Stimulated activated CD4-positive, alpha-beta T cell treated with anti-CD3 and anti-CD28 coated beads, Interleukin-15, amount 100 ng/mL, for 48 hours (primary cell): ENCODE measurements at regions not wholly inside any gene's neighbourhood (a gene's known extent, or its start where the extent isn't known, plus 50 kb on each side); places are given as distances from the start of the nearest gene placed in this dataset.
"Not testable (repeated sequence)": the region's sequence is repeated elsewhere in the genome, so short reads cannot be mapped to it uniquely, and the experiment has no call there.

Source experiments
- DNase-seq, 2 donors: peaks; one replicate each; pipeline ENCODE4 v3.0.0-alpha.2; 2020; ENCODE audit warnings: low read depth in 2 of 2

DNA sequence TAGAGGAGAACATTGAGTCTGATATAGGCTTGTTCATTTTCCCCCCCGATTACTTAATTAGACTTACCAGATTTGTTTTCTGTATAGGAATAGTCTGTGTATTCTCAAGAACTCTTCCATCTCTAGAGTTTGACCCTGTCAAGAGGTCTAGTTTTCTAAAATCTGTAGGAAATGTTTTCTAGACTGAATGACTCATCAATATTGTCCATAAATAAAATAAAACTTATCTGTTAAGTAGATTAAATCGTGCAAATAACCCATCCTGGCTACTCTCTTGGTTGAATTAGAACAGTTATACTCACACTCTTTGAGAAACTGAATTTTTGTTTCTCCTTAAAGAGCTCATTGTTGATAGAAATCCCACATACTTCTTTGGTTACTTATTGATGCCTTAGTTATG is 299.2 kb upstream of the CWC22 start:
- DNase-seq: no peak

DNA sequence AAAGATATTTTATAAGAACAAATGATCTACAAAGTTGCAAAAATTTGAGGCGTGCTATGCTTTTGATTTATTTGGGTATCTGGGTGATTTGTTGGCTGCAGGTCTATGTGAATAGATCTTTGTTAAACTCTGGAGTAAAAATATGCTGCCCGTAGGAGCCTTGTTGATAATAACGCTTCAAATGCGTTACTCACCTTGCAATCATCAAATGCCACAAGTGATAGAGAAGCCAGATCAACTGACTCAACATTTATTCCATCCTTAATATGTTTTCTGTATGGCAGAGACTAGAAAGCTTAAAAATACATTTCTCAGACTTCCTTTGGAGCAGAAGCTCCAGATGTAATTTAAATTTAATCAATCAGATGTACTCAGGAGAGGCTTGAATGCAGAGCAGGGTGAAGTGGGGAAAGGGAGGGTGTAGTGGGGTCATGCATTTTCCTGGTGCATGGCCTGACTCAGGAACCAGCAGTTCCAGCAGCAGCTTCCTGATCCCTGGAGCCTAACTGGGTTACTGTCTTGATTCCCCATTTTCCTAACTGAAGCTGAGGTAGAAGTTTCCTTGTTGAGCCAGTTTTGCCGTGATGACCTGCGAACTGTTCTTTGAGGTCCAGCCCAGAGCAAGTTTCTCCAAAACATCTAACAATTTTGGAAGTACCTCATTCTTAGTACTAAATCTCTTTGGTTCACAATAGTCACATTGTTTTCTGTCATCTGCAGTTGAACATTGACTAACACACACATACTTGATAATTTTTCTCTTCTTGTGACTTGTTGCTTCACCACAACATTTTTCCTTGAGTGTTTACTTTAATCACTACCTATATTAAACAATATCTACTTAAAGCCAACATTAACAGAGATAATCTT is 284.7 kb upstream of the CWC22 start:
- DNase-seq: no peak

- DNase-seq: no peak
Measured at GRCh38 chr2:180291060-180291459, 284.0 kb upstream of the CWC22 start.

GRCh38 chr2:180289627-180290026 is 282.5 kb upstream of the CWC22 start:
- DNase-seq: no peak

DNA sequence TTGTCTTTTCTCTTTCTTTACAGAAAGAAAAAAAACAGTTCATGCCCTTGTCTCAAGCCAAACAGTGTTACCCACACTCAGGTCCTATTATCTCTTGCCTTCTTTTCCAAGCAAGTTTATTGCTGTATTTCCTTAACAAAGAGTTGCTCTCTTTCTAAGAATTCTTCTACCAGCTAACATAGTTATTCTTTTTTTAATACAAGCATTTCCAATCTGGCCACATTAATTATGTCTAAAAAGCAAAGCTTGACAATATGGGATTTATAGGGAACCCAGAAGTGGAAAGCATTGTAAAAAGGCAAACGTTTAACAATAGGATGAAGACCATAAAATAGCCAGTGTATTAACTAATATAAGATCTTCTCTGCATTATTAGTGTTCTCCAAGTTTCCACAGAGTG is 272.5 kb upstream of the CWC22 start:
- DNase-seq: no peak

DNA sequence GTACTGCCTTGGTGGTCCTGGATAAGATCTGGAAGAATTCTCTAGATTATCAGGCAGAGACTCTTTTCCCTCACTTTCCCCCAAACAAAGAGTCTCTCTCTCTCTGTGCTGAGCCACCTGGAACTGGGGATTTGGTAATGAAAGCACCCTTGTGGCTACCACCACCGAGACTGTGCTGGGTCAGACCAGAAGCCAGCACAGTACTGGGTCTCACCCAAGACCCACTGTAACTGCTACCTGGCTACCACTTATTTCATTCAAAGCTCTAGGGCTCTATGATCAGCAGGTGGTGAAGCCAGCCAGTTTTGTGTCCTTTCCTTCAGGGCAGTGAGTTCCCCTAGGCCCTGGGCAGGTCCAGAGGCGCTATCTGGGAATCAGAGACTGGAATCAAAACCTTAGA is 269.6 kb upstream of the CWC22 start:
- no peak for DNase-seq

DNA sequence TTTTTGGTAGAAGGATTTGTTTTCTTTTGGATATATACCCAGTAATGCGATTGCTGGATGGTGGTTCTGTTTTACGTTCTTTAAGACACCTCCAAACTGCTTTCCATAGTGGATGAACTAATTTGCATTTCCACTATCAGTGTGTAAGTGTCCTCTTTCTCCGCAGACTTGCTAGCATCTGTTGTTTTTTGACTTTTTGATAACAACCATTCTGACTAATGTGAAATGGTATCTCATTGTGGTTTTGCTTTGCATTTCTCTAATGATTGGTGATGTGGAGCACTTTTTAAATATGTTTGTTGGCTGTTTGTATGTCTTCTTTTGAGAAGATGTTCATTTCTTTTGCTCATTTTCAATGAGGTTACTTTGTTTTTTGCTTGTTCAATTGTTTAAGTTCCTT is 260.9 kb upstream of the CWC22 start:
- no peak for DNase-seq

GRCh38 chr2:180261976-180262375 is 254.9 kb upstream of the CWC22 start:
- no peak for DNase-seq

GRCh38 chr2:180258579-180258978 is 251.5 kb upstream of the CWC22 start:
- DNase-seq: no peak

DNA sequence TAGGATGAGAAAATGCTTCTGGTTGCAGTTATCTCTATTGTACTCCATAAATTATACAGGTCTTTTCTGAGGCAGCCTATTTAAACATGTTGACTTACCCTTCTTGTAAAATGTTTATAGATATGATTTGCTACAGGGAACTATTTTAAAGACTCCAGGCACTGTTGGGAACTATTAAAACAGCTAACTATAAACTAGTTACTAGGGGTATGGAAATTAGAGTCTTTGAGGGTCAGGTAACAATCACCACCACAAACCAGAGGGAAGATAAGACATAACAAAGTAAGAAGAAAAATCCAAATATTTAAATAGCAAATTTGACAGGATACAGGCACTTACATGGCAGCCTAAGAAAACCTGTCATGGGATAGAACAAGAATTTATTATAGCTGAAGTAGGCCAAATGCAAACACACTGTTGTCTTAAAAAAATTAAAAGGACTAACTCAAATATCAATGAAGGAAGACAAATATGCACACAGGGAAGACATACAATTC is 251.0 kb upstream of the CWC22 start:
- no peak for DNase-seq

GRCh38 chr2:180257247-180257646 is 250.2 kb upstream of the CWC22 start:
- no peak for DNase-seq

DNA sequence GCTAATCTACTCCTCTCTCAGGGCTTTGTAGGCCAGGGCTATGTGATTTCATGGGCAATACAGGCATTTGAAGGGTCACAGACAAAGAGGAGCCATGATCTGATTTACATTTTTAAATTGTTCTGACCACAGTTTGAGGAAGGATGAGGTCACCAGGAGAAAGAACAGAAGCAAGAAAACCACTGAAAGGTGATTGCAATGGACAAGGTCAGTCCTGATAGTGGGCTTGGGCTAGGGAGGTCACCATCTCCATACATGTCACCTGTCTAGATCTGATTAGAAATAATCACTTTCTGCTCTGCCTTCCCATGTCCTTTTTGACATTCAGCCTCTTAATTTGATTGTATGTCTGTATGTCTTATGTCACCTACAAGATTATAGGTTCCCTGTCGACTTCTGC is 248.9 kb upstream of the CWC22 start:
- DNase-seq: no peak

- no peak for DNase-seq
Measured at GRCh38 chr2:180254872-180255271, 247.8 kb upstream of the CWC22 start.

DNA sequence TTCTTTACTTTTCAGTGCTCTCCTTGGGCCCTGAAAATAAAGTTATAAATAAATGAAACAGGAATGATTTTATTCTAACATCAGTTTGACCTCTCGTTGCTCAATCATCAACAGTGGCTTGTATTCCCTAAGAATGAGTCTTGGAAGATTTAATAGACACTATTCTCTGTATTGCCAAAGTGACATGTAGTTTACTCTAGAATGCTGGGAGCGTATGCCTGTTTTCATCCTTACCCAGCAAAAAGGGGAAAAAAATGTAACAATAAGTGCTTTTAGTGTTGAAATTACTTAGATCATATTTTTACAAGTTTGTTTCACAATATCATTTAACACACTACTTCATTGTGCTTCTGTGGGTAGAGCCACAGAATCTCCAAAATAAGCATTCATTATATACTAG is 240.6 kb upstream of the CWC22 start:
- no peak for DNase-seq

- no peak for DNase-seq
Measured at GRCh38 chr2:180246268-180246667, 239.2 kb upstream of the CWC22 start.

DNA sequence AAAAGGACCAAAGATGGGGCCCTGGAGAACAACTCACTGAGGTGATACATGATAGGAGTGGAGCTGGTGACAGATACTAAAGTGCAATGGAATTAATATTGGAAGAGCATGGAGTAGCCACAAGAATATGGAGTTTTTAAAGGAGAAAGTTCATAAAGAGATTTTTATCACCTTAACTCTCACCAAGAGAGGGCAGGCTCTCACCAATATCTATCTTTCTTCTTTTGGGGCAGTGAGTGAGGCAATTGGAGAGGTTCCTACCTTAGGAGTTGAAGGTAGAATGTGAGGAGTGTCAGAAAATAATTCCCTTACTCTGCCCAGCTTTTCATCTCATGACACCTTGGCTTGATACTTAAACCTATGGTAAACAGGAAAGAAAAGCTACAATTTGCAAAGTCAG is 233.7 kb upstream of the CWC22 start:
- no peak for DNase-seq

GRCh38 chr2:180238729-180239128 is 231.6 kb upstream of the CWC22 start:
- no peak for DNase-seq

DNA sequence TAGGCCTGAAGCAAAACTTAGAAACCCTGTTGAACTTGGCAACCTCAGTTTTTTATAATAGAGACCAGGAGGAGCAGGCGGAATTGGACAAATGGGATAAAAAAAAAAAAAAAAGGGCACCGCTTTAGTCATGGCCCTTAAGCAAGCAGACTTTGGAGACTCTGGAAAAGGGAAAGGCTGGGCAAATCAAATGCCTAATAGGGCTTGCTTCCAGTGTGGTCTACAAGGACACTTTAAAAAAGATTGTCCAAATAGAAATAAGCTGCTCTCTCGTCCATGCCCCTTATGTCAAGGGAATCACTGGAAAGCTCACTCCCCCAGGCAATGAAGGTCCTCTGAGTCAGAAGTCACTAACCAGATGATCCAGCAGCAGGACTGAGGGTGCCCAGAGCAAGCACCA is 229.0 kb upstream of the CWC22 start:
- not testable (repeated sequence) for DNase-seq

DNA sequence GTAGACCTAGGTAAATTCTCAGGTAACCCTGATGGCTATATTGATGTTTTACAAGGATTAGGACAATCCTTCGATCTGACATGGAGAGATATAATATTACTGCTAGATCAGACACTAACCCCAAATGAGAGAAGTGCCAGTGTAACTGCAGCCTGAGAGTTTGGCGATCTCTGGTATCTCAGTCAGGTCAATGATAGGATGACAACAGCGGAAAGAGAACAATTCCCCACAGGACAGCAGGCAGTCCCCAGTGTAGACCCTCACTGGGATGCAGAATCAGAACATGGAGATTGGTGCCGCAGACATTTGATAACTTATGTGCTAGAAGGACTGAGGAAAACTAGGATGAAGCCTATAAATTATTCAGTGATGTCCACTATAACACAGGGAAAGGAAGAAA is 228.4 kb upstream of the CWC22 start:
- DNase-seq: not testable (repeated sequence)

- not testable (repeated sequence) for DNase-seq
Measured at GRCh38 chr2:180234991-180235390, 227.9 kb upstream of the CWC22 start.

DNA sequence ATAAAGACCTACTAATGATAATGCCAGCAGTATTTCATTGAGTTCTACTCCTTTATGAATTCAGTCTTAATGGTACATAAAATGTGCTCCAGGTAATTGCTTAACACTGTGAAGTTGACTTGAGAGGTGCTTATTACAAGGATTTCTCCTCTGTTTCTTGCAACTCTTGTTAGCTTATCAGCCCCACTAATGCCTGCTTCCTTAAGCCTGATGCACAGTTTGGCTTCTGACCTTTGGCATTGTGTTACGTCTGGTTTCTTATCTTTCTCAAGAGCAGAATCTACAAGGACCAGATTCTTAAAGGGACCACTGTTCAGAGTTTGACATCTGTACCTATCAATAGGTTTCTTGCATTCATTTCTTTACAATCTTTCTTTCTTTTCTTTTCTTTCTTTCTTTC is 223.9 kb upstream of the CWC22 start:
- DNase-seq: no peak

DNA sequence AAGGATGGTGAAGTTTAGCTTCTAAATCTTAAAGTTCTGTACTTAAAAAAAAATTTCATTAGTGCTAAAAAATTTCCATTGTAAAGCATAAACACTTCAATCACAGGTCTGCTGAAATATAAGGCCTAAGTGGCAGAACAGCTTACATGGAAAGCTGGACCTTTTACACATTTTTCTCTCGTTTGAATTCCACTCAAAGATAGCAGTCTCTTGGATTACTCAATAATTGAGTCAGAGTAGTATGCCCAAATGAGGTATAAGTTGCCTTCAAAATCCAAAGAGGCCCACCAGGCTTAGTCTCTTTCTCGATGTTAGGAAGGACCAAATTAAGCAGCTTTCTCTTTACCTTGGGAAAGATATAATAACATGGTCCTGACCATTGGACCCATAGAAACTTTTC is 220.4 kb upstream of the CWC22 start:
- DNase-seq: no peak

DNA sequence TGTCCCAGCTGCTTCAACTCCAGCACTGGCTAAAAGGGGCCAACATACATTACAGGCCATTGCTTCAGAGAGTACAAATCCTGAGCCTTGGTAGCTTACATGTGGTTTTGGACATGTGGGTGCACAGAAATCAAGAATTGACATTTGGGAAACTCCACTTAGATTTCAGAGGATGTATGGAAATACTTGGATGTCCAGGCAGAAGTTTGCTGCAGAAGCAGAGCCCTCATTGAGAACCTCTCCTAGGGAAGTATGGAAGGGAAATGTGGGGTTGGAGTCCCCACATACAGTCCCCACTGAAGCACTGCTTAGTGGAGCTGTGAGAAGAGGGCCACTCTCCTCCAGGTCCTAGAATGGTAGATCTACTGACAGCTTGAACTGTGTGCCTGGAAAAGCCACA is 218.0 kb upstream of the CWC22 start:
- DNase-seq: no peak

DNA sequence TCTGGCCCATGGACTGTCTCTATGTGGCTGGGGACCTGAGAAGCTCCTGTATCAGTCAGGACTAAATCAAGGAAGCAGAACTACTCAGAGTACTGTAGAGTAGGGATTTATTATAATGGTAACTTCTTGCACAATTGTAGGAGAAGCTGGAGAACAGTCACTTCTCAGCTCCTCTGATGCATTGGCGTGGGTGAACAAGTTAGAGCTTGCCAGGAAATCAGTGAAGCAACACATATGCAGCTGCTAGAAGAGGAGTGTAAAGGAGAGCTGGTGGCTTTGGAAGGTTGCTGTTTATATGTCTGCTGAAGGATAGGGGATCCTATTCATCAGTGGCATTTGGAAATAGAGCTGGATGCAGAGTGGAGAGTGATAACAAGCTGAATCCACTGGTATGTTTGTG is 215.5 kb upstream of the CWC22 start:
- DNase-seq: no peak
